HG03108 (cell line): ENCODE measurements at regions not wholly inside any gene's neighbourhood (a gene's known extent, or its start where the extent isn't known, plus 50 kb on each side); places are given as distances from the start of the nearest gene placed in this dataset.
A peak's percentile ranks its signal among the peaks of the same experiment; 100 is the strongest.
"Not testable (repeated sequence)": the region's sequence is repeated elsewhere in the genome, so short reads cannot be mapped to it uniquely, and the experiment has no call there.

Experiments
- ATAC-seq: cut with Tn5 transposase; IDR thresholded peaks from one replicate; pipeline ENCODE4 v1.9.1; 2021; ENCODE audit warnings: moderate library complexity; ENCODE audit not compliant: unreplicated experiment

DNA sequence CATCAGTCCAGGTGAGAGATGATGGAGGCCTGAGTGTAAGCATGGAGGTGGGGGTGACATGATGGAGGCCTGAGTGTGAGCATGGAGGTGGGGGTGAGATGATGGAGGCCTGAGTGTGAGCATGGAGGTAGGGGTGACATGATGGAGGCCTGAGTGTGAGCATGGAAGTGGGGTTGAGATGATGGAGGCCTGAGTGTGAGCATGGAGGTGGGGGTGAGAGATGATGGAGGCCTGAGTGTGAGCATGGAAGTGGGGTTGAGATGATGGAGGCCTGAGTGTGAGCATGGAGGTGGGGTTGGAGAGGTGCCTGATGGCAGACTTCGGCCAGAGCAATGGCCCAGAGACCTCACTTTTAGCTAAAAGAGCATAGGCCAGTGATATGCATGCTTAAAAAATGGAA is 269.9 kb upstream of the PLPP4 start:
- ATAC-seq = not testable (repeated sequence)

DNA sequence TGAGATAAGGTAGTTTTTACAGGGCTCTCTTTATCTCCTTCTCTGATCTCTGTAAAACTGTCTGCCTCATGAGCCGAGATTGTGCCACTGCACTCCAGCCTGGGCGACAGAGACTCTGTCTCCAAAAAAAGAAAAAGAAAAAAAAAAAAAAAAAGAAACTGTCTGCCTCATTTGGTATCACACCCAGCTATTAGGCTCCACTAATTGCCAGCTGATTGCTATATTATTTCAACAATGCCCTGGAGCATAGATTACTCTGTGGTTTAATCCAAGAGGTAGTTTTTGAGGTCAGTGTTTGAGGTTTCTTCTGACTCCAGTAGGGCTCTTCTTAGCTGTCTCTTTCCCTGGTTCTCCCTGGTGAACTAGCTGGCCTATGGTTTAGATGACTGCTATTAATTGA is 268.1 kb upstream of the PLPP4 start:
- ATAC-seq = no peak

DNA sequence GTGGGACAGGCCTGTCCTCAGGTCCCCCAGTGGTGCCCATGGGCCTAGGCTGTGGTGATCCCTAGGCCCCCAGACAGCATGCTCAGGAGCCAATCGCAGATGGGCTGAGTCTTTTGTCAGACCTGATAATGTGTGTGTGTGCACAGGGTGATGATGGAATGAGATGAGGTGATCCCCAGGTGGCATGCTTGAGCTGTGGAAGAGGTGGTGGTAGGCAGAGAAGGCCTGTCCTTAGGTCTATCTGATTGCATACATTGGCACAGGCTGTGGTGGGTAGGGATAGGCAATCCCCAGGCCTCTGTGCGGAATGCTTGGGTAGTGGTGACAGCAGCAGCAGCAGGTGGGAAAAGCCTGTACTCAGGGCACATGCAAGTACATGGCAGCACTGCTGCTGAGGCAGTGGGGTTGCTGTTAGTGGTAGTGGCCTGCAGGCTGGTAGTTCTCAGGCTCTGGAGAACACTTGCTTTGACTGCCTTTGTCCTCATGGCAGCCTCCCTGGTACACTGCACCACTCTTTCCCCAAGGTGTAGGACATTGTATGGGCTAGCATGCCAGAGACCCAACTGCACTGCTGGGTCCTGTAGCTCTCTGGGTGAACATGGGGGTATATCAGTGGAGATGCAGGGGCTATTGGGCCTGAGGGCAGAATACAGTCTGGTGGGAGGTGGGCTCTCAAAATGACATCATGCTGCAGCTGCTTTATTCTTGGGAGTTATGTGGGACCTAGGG is 260.9 kb upstream of the PLPP4 start:
- ATAC-seq = no peak

DNA sequence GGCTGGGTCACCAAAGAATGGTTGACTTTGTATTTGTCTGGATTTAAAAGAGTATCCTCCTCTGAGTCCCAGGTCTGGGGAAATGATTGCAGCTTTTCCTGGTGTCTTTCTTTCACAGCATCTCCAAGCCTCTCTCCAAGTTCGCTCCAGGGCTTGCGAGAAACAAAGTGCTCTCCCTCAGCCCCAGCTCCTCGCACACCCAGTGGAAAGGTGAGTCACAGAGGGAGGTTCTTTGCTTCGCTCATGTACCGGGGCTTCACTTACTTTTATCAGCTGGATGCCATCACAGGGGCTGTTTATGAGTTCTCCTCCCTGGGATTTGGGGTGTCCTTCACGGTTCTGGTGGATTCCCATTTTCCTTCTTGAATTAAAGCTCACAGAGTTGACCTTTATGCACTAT is 252.2 kb upstream of the PLPP4 start:
- no peak for ATAC-seq

DNA sequence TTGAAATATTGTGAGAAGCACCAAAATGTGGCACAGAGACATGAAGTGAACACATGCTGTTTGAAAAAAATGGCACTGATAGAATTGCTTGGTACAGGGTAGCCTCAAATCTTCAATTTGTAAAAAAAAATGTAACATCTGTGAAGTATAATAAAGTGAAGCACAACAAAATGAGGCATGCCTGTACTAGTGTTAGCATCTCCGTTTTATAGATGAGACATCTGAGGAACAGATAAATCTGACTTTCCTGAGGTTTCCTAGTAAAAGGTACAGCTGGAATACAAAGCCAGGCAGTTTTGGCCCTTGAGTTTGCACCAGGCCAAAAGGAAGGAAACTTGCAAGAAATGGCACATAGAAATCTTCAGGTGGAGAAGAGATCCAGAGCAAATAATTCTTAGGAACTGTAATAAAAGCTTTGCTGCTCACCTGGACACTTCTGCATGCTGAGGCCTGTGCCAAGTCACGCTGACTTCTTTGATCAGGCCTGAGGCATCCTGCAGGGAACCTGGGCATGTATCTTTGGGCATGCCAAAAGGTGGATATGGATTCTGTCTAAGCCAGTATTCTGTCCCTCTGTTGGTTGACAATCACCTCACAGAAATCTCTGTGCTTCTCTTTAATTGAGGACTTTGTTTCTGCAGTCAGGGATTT is 251.5 kb upstream of the PLPP4 start:
- ATAC-seq = no peak

DNA sequence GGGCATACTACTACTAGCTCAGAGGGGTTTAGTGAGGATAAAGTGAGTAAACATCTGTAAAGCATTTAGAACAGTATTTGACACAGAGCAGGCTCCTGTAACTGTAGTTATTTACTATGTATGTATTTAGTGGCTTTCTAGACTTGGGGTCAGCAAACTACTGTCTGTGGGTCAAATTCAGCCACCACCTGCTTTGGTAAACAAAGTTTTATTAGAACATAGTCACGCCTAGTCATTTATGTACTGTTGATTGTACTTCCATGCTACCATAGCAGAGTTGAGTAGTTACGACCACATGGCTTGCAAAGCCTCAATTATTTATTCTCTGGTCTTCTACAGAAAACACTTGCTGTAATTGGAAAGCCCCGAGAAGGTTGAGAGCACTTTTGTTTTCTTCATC is 248.5 kb upstream of the PLPP4 start:
- no peak for ATAC-seq

DNA sequence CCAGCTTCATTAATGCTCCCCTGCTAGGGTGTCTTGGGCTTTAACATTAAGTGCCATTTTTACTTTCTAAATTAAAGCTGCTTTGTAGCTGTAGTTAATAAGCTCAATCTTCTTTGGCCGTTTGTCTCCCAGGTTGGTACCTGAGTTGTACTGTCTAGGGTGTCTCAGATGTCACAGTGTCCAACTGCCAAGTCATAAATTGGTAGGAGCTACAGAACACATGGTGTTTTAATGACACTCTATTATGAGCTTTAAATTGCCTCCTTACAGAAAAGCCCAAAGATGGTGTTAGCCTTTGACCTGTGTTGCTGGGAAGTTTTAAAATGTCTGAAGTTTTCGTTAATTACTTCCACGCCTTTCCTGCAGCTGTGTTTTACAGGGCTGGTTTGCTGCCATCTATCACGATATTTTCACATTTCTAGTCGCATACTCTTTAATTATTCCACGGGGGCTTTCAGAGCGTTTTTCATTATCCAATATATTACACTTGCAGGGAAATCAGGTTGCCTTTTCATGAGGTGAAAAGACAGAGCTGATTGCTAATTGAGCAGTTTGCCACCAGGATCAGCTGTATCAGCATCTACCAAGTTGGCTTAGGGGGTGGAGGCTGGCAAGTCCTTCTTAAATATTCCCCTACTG is 247.8 kb upstream of the PLPP4 start:
- ATAC-seq = no peak

DNA sequence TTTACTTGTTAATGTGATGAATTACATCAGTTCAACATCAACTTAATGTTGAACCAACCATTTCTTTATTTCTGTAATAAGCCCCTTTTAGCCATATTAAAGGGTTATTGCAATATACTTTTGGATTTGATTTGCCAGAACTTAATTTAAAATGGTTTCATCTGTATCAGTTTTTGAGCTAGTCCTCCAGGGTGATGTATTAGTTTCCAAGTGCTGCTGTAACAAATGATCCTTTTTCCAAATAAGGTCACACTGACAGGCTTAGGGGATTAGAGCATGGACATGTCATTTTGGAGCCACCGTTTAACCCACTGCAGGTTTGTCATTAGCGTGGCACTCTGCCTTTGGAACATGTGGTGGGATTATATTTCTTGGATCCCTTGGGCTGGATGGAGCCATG is 244.8 kb upstream of the PLPP4 start:
- no peak for ATAC-seq

DNA sequence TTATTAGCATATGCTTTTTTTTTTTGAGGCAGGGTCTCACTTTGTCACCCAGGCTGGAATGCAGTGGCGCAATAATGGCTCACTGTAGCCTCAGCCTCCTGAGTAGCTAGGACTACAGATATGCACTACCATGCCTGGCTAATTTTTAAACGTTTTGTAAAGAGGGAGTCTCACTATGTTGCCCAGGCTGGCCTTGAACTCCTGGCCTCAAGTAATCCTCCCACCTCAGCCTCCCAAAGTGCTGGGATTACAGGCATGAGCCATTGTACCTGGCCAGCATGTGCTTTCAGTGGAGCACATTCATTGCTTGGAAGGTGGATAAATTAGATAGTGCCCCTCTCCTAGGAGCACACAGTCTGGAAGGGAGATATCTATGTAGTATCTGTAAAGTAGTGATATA is 243.7 kb upstream of the PLPP4 start:
- ATAC-seq = not testable (repeated sequence)

DNA sequence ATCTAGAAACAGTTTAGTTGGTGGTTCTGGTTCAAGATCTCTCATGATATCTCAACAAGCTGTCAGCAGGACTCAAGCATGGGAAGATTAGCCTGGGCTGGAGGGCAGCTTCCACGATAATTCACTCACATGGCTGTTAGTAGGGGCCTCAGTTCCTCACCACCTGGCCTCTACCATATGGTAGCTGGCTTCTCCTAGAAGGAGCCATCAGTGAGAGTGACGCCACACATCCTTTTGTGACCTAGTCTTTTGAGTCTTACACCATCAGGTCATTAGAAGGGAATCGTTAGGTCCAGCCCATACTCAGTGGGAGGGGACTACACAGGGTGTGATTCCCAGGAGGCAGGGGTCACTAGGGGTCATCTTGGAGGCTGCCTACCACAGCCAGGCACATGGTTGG is 239.3 kb upstream of the PLPP4 start:
- no peak for ATAC-seq

DNA sequence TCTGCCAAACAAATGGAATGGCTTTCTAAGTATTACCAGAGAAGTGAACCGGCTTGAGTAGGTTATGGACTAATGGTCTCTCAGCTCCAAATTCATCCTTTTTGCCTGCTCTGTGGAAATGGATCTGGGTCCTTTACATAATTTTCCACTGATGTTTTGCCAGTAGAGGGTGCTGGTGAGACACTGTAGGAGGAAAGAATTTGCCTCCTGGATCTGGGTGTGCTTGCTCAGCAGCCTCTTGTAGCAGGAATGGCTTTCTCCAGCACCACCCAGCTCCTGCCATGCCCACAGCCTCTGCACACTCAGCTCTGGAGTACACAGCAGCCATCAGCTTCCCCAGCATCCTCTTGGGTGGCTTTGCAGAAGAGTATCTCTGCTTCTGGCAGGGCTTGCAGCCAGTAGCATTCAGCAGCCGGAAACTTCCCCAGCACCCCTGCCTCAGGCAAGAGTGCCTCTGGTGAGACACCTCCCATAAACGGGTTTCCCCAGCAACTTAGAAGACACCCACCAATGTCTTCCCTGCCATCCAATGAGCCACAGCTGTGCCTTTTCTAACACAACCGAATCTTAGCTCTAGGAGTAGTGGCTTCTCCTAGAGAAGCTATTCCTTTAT is 235.0 kb upstream of the PLPP4 start:
- ATAC-seq = no peak

DNA sequence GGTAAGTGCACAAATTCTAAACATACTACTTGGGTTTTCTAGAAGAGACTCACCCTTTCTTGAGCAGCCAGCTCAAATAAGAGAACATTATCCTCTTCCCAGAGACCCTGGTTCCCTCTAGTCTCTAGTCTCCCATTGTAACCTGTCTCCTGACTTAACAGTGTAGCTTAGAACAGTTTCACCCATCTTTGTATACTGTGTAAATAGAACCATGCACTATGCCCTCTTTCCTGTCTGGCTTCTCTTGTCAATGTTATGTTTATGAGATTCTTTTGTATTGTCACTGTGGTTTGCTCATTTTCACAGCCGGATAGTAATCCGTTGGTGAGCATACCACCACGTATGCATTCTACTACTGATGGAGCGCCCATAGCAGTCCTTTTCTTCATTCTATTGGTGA is 227.4 kb upstream of the PLPP4 start:
- no peak for ATAC-seq

DNA sequence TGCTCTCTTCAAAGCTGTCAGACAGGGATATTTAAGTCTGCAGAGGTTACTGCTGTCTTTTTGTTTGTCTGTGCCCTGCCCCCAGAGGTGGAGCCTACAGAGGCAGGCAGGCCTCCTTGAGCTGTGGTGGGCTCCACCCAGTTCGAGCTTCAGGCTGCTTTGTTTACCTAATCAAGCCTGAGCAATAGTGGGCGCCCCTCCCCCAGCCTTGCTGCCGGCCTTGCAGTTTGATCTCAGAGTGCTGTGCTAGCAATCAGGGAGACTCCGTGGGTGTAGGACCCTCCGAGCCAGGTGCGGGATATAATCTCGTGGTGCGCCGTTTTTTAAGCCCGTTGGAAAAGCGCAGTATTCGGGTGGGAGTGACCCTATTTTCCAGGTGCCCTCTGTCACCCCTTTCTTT is 217.3 kb upstream of the PLPP4 start:
- ATAC-seq = not testable (repeated sequence)

DNA sequence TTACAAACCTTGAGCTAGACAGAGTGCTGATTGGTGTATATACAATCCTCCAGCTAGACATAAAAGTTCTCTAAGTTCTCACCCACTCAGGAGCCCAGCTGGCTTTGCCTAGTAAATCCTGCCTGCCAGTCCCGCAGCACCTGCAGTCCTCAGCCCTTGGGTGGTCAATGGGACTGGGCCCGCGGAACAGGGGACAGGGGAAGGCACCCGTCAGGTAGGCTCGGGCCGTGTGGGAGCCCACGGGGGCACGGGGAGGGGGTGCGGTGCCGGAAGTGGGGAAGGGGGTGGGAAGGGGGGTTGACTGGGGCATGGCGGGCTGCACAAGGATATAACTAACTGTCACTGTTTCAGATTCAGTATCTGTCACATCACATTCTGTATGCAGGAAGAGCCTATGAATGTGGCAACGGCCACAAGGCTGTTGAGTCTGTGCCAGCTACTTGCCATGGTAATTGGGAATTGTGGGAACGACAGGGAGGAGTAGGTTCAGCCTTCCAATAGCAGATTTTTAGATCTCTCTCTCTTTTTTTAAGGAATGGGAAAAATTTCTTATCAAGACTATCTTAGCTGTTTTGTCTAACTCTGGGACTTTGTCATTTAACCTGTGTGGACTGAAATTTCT is 205.1 kb upstream of the PLPP4 start:
- no peak for ATAC-seq

DNA sequence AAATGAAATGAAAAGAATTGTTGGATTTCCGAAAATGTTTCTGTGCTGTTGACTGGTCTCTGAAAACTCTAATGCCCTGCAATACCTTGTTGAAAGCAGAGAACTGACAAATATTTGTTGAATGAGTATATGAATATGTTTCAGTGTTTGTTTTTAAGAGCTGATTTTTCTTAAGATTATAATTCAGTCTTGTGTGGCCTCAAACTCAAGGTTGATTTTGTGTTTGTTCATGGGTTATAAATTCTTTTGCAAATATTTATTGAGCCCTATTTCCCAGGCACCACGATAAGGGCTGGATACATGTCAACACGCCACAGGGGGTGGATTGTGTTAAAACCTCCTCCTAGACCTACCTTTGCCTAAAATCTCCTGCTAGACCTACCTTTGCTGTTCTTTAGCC is 203.9 kb upstream of the PLPP4 start:
- ATAC-seq = no peak

DNA sequence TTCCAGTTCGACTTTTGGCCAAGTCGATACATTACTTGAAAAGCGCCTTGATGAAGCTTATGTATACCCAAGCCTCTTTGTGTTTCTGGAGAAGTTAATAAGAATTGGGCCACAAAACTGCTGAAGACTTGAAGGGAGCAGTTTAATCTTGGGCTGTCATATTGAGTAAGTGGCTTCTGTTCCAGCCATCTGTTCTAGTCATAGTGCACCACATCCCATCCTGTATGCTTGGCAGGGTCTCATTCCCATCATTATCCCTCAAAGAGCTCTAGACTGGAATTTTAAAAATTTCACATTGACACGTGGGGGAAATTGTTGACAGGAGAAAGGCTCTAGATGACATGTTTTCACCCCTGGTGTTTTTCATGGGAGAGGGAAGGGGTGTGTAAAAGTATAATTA is 196.6 kb upstream of the PLPP4 start:
- ATAC-seq = no peak

DNA sequence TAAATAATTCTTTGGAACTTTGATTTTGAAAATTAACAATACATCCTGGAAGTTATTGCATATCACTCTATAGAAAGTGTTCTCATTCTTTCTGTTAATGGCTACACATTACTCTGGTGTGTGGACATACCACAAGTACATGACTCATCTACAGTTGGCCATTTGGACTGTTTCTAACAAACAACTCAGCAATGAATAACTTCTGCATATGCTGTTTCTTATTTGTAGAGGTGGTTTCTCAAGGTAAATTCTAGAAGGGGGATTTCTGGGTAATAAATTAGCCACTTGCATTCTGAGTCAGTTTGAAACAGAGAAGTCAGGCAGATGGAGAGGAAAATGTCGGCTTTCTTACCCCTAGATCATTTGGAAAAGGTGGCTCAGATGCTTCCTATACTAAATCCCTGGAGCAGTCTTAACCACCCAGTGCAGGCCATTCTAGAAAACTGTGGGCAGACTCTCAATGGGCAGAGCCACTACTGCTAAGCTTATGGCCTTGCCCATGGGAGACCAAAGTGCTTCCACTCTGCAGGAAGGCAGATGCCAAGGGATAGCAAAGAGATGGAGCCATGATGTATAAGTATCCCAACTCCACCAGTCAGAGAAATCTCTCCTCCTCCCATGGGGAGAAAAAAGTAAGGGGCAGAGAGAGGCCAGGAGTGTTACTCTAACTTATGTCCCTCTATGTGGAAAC is 194.0 kb upstream of the PLPP4 start:
- peak; percentile 64 for ATAC-seq

DNA sequence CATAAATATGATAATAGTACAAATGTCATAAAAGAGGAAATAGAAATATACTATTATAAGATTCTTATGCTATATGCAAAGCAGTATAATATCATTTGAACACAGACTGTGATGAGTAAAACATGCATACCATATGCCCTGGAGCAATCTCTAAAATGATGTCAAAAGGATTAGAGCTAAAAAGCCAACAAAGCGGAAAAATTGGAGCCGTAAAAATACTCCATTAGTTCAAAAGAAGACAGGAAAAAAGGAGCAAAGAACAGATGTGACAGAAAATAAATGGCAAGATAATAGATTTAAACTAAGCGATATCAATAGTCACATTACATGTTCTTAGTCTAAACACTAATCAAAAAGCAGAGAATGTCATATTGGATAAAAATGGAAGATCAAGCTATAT is 191.0 kb upstream of the PLPP4 start:
- ATAC-seq = no peak

DNA sequence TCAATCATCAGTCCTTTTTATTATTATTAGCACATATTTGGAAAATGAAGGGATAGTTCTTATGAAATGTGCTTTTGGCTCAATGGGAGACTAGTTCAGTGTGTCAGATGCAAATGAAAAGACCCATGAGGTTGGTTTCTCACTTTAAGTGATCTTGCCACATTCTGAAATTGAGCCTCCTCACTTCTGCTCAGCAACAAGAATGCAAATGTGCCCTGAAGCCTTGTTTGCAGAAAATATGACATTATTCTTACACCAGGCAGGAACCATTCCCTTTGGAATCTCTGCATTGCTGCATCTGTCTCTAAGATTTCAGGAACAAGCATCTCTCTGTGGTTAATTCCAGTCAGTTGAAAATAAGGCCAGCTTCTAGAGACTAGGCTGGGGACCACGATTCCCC is 186.1 kb upstream of the PLPP4 start:
- ATAC-seq = no peak

DNA sequence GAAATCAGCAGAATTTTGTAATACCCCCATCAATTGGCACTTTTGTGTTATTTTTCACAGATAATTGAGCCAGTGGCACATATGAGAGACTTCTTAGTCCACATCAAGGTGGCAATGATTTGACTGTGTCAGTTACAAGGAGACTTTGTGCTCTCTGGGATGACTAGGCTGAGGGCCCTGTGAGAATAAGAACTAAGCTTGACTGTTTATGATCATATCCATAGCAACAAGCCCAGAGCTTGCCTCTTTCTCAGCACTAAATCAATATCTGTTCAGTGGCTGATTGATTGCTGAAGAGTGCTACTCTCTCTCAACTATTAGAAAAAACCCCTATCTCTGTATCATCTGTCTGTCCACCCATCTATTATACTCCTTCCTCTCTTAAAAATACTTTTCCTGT is 185.3 kb upstream of the PLPP4 start:
- no peak for ATAC-seq

DNA sequence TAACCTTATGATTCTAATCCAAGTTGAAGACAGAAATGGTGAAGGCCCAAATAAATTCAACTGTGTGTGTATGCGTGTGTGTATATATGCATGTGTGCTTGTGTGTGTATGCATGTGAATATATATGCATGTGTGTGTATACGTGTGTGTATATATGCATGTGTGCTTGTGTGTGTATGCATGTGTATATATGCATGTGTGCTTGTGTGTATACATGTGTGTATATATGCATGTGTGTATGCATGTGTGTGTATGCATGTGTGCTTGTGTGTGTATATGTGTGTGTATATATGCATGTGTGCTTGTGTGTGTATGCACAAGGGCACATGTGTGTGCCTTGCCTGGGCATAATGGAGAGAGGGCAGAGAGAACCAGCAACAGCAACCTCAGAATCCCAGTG is 184.7 kb upstream of the PLPP4 start:
- no peak for ATAC-seq
